ENCODE measurements at regions not wholly inside any gene's neighbourhood (a gene's known extent, or its start where the extent isn't known, plus 50 kb on each side); places are given as distances from the start of the nearest gene placed in this dataset.

DNA sequence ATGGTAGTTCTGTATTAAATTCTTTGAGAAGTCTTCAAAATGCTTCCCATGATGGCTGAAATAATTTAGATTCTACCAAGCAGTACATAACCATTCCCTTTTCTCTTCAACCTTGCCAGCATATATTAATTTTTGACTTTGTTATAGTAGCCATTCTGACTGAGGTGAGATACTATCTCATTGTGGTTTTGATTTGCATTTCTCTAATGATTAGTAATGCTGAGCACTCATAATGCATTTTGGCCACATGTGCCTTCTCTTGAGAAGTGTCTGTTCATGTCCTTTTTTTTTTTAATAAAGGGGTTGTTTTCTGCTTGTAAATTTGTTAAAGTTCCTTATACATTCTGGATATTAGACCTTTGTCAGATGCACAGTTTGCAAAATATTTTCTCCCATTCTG lies 173.9 kb downstream of the CALCRL start:
- no peak overlapping the region for H3K27ac ChIP-seq (ENCODE audit: low read length)
- no peak overlapping the region for H3K4me3 ChIP-seq (ENCODE audit: low read length)
- H3K36me3 ChIP-seq (ENCODE audit: control insufficient read depth, insufficient read depth, low read length) = no peaks in the 10 kb centered on the region
- H3K27me3 ChIP-seq (ENCODE audit: control insufficient read depth, insufficient read depth, low read length) = no peaks in the 10 kb centered on the region
- H3K9me3 ChIP-seq (replicated peaks; ENCODE audit: control insufficient read depth, low read depth, low read length) = no peaks in the 10 kb centered on the region
- no peak for DNase-seq
- H3K4me1 ChIP-seq (ENCODE audit: control insufficient read depth, insufficient read depth, low read length) = no peaks in the 10 kb centered on the region

DNA sequence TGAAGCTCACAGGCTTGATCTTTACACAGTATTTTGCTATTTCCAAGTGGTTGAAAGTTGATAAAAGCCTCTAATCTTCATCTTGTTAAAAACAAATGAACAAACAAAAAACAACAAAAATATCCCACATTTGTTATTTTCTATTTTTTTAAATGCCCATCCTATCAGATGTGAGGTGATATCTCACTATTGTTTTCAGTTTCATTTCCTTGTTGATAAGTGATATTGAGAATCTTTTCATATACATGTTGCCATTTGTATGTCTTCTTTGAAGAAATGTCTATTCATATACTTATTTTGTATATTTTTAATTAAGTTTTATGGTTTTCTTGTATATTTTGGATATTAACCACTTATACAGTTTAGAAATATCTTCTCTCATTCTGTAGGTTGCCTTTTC lies 175.8 kb downstream of the CALCRL start:
- Histone ChIP-seq H3K27ac (ENCODE audit: low read length) (no peak overlapping the region), H3K4me1 (ENCODE audit: control insufficient read depth, insufficient read depth, low read length) (no peaks in the 10 kb centered on the region), H3K36me3 (ENCODE audit: control insufficient read depth, insufficient read depth, low read length) (no peaks in the 10 kb centered on the region), H3K9me3 (replicated peaks; ENCODE audit: control insufficient read depth, low read depth, low read length) (no peaks in the 10 kb centered on the region), H3K4me3 (ENCODE audit: low read length) (no peak overlapping the region), H3K27me3 (ENCODE audit: control insufficient read depth, insufficient read depth, low read length) (no peaks in the 10 kb centered on the region)
- no peak for DNase-seq

DNA sequence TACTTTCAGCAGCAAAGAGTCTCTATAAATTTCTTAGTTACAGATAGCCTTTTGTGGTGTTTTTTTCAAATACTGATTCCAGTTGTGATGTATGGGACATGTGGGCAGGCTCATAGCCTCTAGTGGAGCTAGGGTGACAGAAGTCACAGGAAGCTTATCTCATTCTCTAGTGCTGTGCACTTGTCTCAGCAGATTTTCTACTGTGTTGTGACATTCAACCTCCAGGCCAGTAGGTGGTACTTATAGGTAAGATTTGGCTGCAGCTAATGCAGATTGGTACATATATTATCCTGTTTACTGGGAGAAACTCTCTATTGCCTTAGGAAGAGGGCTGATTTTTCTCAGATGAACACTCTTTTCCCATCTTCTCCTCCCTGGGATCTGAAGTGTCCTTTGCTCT lies 176.2 kb downstream of the CALCRL start:
- H3K9me3 ChIP-seq (replicated peaks; ENCODE audit: control insufficient read depth, low read depth, low read length) = no peaks in the 10 kb centered on the region
- no peak for DNase-seq
- H3K4me1 ChIP-seq (ENCODE audit: control insufficient read depth, insufficient read depth, low read length) = no peaks in the 10 kb centered on the region
- H3K4me3 ChIP-seq (ENCODE audit: low read length) = no peak overlapping the region
- H3K27ac ChIP-seq (ENCODE audit: low read length) = no peak overlapping the region
- H3K36me3 ChIP-seq (ENCODE audit: control insufficient read depth, insufficient read depth, low read length) = no peaks in the 10 kb centered on the region
- H3K27me3 ChIP-seq (ENCODE audit: control insufficient read depth, insufficient read depth, low read length) = no peaks in the 10 kb centered on the region

DNA sequence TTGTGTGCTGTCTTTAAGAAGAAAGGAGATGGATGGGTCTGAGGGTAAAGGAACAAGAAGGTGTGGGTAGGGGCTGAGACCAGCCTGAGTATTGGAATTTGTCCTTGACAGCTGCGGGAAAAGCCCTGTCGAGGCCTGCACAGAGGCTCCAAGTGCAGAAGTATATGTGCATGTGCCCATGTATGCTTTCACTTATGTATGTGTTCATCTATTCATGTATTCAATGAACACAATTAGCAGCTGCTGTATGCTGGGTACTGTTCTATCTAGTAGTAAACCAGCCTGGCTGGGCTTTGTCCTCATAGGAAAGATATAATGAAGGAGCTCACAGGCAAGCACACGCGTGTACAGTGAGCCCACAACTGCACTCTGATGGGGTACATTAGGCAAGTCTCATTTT lies 181.4 kb downstream of the CALCRL start:
- no peaks in the 10 kb centered on the region for H3K9me3 ChIP-seq (replicated peaks; ENCODE audit: control insufficient read depth, low read depth, low read length)
- no peak for DNase-seq
- no peak overlapping the region for H3K4me3 ChIP-seq (ENCODE audit: low read length)
- no peaks in the 10 kb centered on the region for H3K4me1 ChIP-seq (ENCODE audit: control insufficient read depth, insufficient read depth, low read length)
- H3K36me3 ChIP-seq (ENCODE audit: control insufficient read depth, insufficient read depth, low read length) = no peaks in the 10 kb centered on the region
- H3K27me3 ChIP-seq (ENCODE audit: control insufficient read depth, insufficient read depth, low read length) = no peaks in the 10 kb centered on the region
- no peak overlapping the region for H3K27ac ChIP-seq (ENCODE audit: low read length)
- WGBS (ENCODE audit: insufficient coverage) = 94% methylated on average over 2 of the region's 4 CpGs

DNA sequence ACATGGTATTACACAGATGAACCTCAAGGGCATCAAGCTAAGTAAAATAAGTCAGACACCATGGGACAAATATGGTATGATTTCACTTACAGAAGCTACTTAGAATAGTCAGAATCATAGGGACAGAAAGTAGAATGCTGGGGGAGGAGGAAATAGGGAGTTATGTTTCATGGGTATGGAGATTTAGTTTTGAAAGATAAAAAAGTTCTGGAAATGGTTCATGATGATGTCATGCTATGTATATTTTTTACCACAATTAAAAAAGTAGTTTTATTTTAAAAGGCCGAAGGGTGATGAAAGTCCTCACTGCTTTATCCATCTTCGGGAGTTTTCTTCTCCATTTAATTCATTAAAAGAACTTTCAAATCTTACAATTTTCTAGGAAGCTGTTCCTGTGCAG lies 181.9 kb downstream of the CALCRL start:
- Histone ChIP-seq H3K36me3 (ENCODE audit: control insufficient read depth, insufficient read depth, low read length) (no peaks in the 10 kb centered on the region), H3K4me1 (ENCODE audit: control insufficient read depth, insufficient read depth, low read length) (no peaks in the 10 kb centered on the region), H3K9me3 (replicated peaks; ENCODE audit: control insufficient read depth, low read depth, low read length) (no peaks in the 10 kb centered on the region), H3K27me3 (ENCODE audit: control insufficient read depth, insufficient read depth, low read length) (no peaks in the 10 kb centered on the region), H3K4me3 (ENCODE audit: low read length) (no peak overlapping the region), H3K27ac (ENCODE audit: low read length) (no peak overlapping the region)
- no CpG with 5 or more reads among the region's 2 CpGs for WGBS (ENCODE audit: insufficient coverage)
- no peak for DNase-seq

DNA sequence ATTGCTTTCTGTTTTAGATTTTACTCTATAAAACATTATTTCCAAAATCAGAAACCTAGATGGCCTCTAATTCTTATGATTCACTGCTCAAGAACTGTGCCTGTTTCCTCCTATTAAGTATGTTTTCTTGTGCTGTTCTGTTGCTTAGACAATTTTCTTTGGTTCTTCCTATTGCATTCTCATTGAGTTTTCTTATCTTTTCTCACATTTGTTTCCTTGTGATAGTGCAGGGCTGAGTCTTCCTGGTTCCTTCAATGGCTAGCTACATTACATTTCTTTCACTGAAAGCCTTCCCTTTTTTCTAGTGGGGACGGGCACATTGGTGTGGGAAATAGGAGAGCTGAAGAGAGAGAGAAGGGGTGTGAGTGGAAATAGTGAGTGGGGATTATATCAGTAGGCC lies 183.4 kb downstream of the CALCRL start:
- Histone ChIP-seq H3K36me3 (ENCODE audit: control insufficient read depth, insufficient read depth, low read length) (no peaks in the 10 kb centered on the region), H3K27me3 (ENCODE audit: control insufficient read depth, insufficient read depth, low read length) (no peaks in the 10 kb centered on the region), H3K4me3 (ENCODE audit: low read length) (no peak overlapping the region), H3K4me1 (ENCODE audit: control insufficient read depth, insufficient read depth, low read length) (no peaks in the 10 kb centered on the region), H3K27ac (ENCODE audit: low read length) (no peak overlapping the region), H3K9me3 (replicated peaks; ENCODE audit: control insufficient read depth, low read depth, low read length) (no peaks in the 10 kb centered on the region)
- WGBS (ENCODE audit: insufficient coverage) = no CpG with 5 or more reads among the region's 1 CpG
- DNase-seq = no peak

DNA sequence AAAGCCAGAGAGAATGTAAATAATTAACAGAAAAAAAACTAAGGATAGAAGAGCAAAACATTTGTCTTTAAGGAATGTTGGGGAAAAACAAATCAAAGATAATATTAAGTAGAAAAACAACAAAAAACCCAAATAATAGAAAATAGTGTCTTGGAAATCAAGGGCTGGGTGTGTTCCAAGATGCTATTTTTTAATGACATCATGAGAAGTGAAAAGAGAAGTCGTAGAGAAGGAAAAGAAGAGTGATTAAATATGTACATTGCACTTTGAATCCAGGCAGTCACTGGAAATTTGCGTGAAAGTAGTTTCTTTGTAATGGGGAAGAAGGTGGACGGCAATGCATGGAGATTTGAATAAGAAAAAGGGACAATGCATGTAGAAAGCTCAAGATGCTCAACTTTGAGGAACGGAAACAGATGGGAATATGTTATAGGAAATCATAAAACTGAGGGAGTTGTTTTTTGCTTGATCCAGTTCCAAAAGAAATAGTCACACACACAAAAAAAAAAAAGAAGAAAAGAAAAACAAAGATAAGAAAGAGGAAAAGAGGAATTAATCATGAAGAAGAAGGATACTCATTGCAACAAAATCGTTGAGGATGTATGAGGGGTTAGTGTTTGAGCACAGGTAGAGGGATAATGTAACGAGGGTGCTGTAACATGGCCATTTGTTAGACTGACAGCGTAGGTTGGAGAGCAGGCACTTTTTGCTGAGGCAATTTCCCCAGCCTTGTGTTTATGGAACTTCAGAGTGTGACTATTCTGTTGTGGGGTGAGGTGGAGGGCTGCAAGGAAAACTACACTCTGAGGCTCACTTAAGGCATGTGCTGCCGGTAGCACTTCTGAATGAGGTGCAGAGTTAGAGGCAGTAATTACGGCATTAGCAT lies 184.1 kb downstream of the CALCRL start:
- H3K4me3 ChIP-seq (ENCODE audit: low read length) = no peak overlapping the region
- 64% methylated on average over 6 of the region's 9 CpGs for WGBS (ENCODE audit: insufficient coverage)
- no peaks in the 10 kb centered on the region for H3K27me3 ChIP-seq (ENCODE audit: control insufficient read depth, insufficient read depth, low read length)
- DNase-seq = peak; percentile 9
- H3K9me3 ChIP-seq (replicated peaks; ENCODE audit: control insufficient read depth, low read depth, low read length) = no peaks in the 10 kb centered on the region
- no peaks in the 10 kb centered on the region for H3K36me3 ChIP-seq (ENCODE audit: control insufficient read depth, insufficient read depth, low read length)
- no peaks in the 10 kb centered on the region for H3K4me1 ChIP-seq (ENCODE audit: control insufficient read depth, insufficient read depth, low read length)
- no peak overlapping the region for H3K27ac ChIP-seq (ENCODE audit: low read length)

DNA sequence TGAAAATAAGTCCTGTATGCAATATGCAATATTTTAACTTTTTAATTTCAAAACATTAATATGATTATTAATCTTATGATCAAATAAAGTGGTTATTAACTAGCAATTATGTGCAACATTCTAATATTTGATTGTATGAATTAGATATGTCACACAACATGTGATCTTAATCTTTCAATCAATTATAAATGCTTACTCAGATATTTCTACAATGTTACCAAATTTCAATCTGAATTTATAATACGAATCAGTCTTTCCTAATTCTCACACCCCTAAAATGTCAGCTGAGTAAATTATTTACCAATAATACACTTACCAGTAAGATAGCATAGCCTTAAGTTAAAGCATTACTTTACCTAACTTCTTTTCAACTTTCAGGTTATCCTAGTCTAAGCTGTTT lies 186.3 kb downstream of the CALCRL start:
- DNase-seq = no peak
- H3K4me1 ChIP-seq (ENCODE audit: control insufficient read depth, insufficient read depth, low read length) = no peaks in the 10 kb centered on the region
- no peaks in the 10 kb centered on the region for H3K27me3 ChIP-seq (ENCODE audit: control insufficient read depth, insufficient read depth, low read length)
- no peak overlapping the region for H3K27ac ChIP-seq (ENCODE audit: low read length)
- WGBS (ENCODE audit: insufficient coverage) = no CpG with 5 or more reads among the region's 1 CpG
- H3K4me3 ChIP-seq (ENCODE audit: low read length) = no peak overlapping the region
- no peaks in the 10 kb centered on the region for H3K36me3 ChIP-seq (ENCODE audit: control insufficient read depth, insufficient read depth, low read length)
- no peaks in the 10 kb centered on the region for H3K9me3 ChIP-seq (replicated peaks; ENCODE audit: control insufficient read depth, low read depth, low read length)

DNA sequence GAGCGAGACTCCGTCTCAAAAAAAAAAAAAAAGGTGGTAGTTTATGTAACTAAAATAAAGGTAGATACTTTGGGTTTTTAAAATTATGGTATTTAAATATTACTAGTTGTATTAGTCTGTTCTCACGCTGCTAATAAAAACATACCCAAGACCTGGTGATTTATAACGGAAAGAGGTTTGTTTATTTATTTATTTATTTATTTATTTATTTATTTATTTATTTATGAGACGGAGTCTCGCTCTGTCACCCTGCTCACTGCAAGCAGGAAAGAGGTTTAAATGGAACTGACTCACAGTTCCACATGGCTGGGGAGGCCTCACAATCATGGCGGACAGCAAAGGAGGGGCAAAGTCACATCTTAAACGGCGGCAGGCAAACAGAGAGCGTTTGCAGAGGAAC lies 196.0 kb downstream of the CALCRL start:
- H3K27me3 ChIP-seq (ENCODE audit: control insufficient read depth, insufficient read depth, low read length) = no peaks in the 10 kb centered on the region
- H3K4me1 ChIP-seq (ENCODE audit: control insufficient read depth, insufficient read depth, low read length) = no peaks in the 10 kb centered on the region
- no peaks in the 10 kb centered on the region for H3K9me3 ChIP-seq (replicated peaks; ENCODE audit: control insufficient read depth, low read depth, low read length)
- no peak overlapping the region for H3K27ac ChIP-seq (ENCODE audit: low read length)
- 100% methylated on average over 2 of the region's 10 CpGs for WGBS (ENCODE audit: insufficient coverage)
- no peaks in the 10 kb centered on the region for H3K36me3 ChIP-seq (ENCODE audit: control insufficient read depth, insufficient read depth, low read length)
- DNase-seq = no peak
- no peak overlapping the region for H3K4me3 ChIP-seq (ENCODE audit: low read length)

DNA sequence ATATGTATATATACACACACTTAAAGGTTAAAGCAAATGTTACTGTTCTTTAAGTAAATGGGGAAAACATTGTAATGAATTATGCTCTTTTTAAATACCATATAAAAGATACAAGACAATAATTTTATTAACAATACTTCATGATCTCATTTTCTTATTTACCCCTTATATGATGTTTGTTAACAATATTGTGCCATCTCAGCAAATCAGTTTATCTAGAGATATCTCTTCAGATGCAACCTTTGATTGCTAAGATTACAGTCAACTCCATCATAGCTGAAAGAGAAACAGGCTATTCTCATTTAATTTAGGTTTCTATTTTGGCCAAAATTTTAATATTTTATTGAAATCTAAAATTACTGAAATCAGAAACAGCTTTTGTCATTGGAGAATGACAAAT lies 197.9 kb downstream of the CALCRL start:
- Histone ChIP-seq H3K9me3 (replicated peaks; ENCODE audit: control insufficient read depth, low read depth, low read length) (no peaks in the 10 kb centered on the region), H3K27me3 (ENCODE audit: control insufficient read depth, insufficient read depth, low read length) (no peaks in the 10 kb centered on the region), H3K4me1 (ENCODE audit: control insufficient read depth, insufficient read depth, low read length) (no peaks in the 10 kb centered on the region), H3K27ac (ENCODE audit: low read length) (no peak overlapping the region), H3K4me3 (ENCODE audit: low read length) (no peak overlapping the region), H3K36me3 (ENCODE audit: control insufficient read depth, insufficient read depth, low read length) (no peaks in the 10 kb centered on the region)
- no peak for DNase-seq

DNA sequence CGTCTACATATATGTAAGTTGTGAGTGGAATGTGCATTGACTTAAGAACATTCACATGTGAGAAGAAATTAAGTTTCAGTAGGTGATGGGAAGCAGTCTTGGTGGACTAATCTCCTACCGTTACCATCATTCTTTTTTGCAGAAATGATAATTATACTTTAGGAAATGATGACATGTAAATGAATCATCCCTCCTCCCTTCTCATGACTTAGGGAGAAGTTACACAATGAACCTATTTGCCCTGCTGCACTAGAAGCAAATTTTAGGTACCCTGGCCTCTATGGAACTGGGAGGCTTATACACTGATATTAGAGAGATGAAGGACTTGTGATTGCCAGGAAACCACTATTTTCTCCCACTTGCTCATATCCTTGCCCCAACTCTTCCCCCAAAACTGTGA lies 214.2 kb downstream of the CALCRL start:
- H3K4me1 ChIP-seq (ENCODE audit: control insufficient read depth, insufficient read depth, low read length) = no peaks in the 10 kb centered on the region
- no CpG with 5 or more reads among the region's 2 CpGs for WGBS (ENCODE audit: insufficient coverage)
- no peak overlapping the region for H3K4me3 ChIP-seq (ENCODE audit: low read length)
- no peaks in the 10 kb centered on the region for H3K9me3 ChIP-seq (replicated peaks; ENCODE audit: control insufficient read depth, low read depth, low read length)
- no peaks in the 10 kb centered on the region for H3K36me3 ChIP-seq (ENCODE audit: control insufficient read depth, insufficient read depth, low read length)
- no peaks in the 10 kb centered on the region for H3K27me3 ChIP-seq (ENCODE audit: control insufficient read depth, insufficient read depth, low read length)
- DNase-seq = no peak
- H3K27ac ChIP-seq (ENCODE audit: low read length) = no peak overlapping the region

Measured in muscle of leg (tissue), 3 donors.